Kasumi-1 (cell line): ENCODE measurements at regions not wholly inside any gene's neighbourhood (a gene's known extent, or its start where the extent isn't known, plus 50 kb on each side); places are given as distances from the start of the nearest gene placed in this dataset.

Experiments
- DNase-seq, 2 experiments: peaks; one replicate each; lab custom pipeline; 2025; lab: John Stamatoyannopoulos, UW

- no peak for DNase-seq
These were observed 482.5 kb downstream of the SUCLA2 start for GRCh38 chr13:47518530-47518929.

GRCh38 chr13:47511647-47512046 lies 489.4 kb downstream of the SUCLA2 start:
- DNase-seq, result no peak

GRCh38 chr13:47508527-47509228 lies 492.4 kb downstream of the SUCLA2 start:
- DNase-seq, result no peak

- no peak for DNase-seq
These were observed 497.6 kb downstream of the SUCLA2 start for GRCh38 chr13:47503475-47503874.

GRCh38 chr13:47502166-47502565 lies 498.9 kb downstream of the SUCLA2 start:
- no peak for DNase-seq

- DNase-seq, result peak; percentile 79 to 84
These were observed 501.5 kb downstream of the SUCLA2 start for GRCh38 chr13:47499358-47500150.

- DNase-seq, result peak; percentile 63 to 69
These were observed 516.5 kb downstream of the SUCLA2 start for GRCh38 chr13:47484548-47484947.

- DNase-seq, result no peak
These were observed 519.5 kb downstream of the SUCLA2 start for GRCh38 chr13:47481536-47481935.

GRCh38 chr13:47480951-47481350 lies 520.1 kb downstream of the SUCLA2 start:
- DNase-seq, result peak; percentile 45 to 51

- no peak for DNase-seq
These were observed 521.0 kb downstream of the SUCLA2 start for GRCh38 chr13:47480121-47480520.

GRCh38 chr13:47478985-47479384 lies 522.1 kb downstream of the SUCLA2 start:
- DNase-seq, result no peak

- DNase-seq, result no peak
These were observed 525.6 kb downstream of the SUCLA2 start for GRCh38 chr13:47475441-47475948.

GRCh38 chr13:47474839-47475238 lies 526.2 kb downstream of the SUCLA2 start:
- DNase-seq, result no peak

GRCh38 chr13:47474326-47474725 lies 526.7 kb downstream of the SUCLA2 start:
- DNase-seq, result no peak

GRCh38 chr13:47472516-47472915 lies 528.6 kb downstream of the SUCLA2 start:
- no peak for DNase-seq

GRCh38 chr13:47463726-47464125 lies 537.3 kb downstream of the SUCLA2 start:
- peak; percentile 58 to 60 for DNase-seq

- DNase-seq, result no peak
These were observed 538.1 kb downstream of the SUCLA2 start for GRCh38 chr13:47463002-47463401.

- no peak for DNase-seq
These were observed 539.3 kb downstream of the SUCLA2 start for GRCh38 chr13:47461816-47462215.

GRCh38 chr13:47459512-47459911 lies 541.6 kb downstream of the SUCLA2 start:
- DNase-seq, result peak; percentile 59 to 66

- DNase-seq, result no peak
These were observed 543.4 kb downstream of the SUCLA2 start for GRCh38 chr13:47457626-47458025.

GRCh38 chr13:47455626-47456025 lies 545.4 kb downstream of the SUCLA2 start:
- DNase-seq, result peak; percentile 19 to 39

- no peak for DNase-seq
These were observed 546.1 kb downstream of the SUCLA2 start for GRCh38 chr13:47454986-47455385.

GRCh38 chr13:47437406-47437805 lies 540.6 kb upstream of the HTR2A start:
- no peak for DNase-seq
